Upper lobe of left lung (tissue), 4 donors: ENCODE measurements at regions not wholly inside any gene's neighbourhood (a gene's known extent, or its start where the extent isn't known, plus 50 kb on each side); places are given as distances from the start of the nearest gene placed in this dataset.

Experiments
- CTCF ChIP-seq, 6 experiments: fragments of 450-650 bp in 4 of 6; fragments of 200-600 bp in 2 of 6; sonication (generic) in 2 of 6; IDR thresholded peaks; one replicate each; pipeline ENCODE4 v1.5.1; 2016 to 2019; ENCODE audit warnings: antibody characterized with exemption in 6 of 6
- POLR2A ChIP-seq, 4 donors: fragments of 450-650 bp; IDR thresholded peaks; one replicate each; pipeline ENCODE4 v1.5.1; 2016 to 2017; ENCODE audit warnings: antibody characterized with exemption in 4 of 4, mild to moderate bottlenecking in 2 of 4
- POLR2AphosphoS5 ChIP-seq, 2 donors: sonication (generic); formaldehyde crosslinking; IDR thresholded peaks; one replicate each; pipeline ENCODE4 v1.5.1; 2017; ENCODE audit warnings: antibody characterized with exemption in 2 of 2

DNA sequence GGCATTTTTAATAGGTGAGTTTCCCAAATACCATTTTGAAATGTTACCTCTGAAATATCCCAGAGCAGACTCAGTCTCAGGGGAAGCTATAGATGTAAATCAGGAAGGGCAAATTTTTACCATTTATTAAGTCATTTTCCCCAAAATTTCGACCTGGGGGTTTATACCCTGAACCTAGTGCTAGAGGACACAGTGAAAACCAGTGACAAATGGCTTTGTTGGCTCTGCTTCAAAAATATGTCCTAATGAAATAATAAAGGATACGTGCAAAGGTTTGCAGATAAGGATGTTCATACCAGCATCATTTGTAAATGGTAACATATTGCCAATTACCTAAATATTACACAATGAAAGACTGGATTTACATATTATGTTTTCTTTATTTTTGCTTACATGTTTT is 546.7 kb upstream of the ADAMTS9 start:
- TF ChIP-seq POLR2A (IDR thresholded peaks at IDR 0.05) (no peak), CTCF (IDR thresholded peaks at IDR 0.05) (no peak), POLR2AphosphoS5 (IDR thresholded peaks at IDR 0.05) (no peak)
